ENCODE measurements at regions not wholly inside any gene's neighbourhood (a gene's known extent, or its start where the extent isn't known, plus 50 kb on each side); places are given as distances from the start of the nearest gene placed in this dataset.
A peak's percentile ranks its signal among the peaks of the same experiment; 100 is the strongest.

GRCh38 chr17:79163071-79163470 is 88.4 kb downstream of the ENGASE start:
- H3K9ac ChIP-seq (ENCODE audit: low read depth, low read length), result no peak overlapping the region
- peaks cover 11% of the 10 kb centered on the region; the same call in 1 of the 2 replicates for H4K20me1 ChIP-seq (ENCODE audit: insufficient read depth, low read length)
- peaks cover 4% of the 10 kb centered on the region for H3K27me3 ChIP-seq (ENCODE audit: insufficient read depth, low read length, poor library complexity)
- TF ChIP-seq, protein P1, sequence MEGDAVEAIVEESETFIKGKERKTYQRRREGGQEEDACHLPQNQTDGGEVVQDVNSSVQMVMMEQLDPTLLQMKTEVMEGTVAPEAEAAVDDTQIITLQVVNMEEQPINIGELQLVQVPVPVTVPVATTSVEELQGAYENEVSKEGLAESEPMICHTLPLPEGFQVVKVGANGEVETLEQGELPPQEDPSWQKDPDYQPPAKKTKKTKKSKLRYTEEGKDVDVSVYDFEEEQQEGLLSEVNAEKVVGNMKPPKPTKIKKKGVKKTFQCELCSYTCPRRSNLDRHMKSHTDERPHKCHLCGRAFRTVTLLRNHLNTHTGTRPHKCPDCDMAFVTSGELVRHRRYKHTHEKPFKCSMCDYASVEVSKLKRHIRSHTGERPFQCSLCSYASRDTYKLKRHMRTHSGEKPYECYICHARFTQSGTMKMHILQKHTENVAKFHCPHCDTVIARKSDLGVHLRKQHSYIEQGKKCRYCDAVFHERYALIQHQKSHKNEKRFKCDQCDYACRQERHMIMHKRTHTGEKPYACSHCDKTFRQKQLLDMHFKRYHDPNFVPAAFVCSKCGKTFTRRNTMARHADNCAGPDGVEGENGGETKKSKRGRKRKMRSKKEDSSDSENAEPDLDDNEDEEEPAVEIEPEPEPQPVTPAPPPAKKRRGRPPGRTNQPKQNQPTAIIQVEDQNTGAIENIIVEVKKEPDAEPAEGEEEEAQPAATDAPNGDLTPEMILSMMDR (IDR thresholded peaks at IDR 0.05; ENCODE audit: borderline replicate concordance, extremely low read depth, low read length, poor library complexity, severe bottlenecking), result no peak
- no peak for TF ChIP-seq EZH2 (IDR thresholded peaks at IDR 0.05; ENCODE audit: borderline replicate concordance, low read depth, low read length, severe bottlenecking)
- no peaks in the 10 kb centered on the region for H3K79me2 ChIP-seq (ENCODE audit: insufficient read depth, low read length)
- H3K27ac ChIP-seq (ENCODE audit: low read length), result no peak overlapping the region
- H2AFZ ChIP-seq (ENCODE audit: low read depth, low read length), result no peak overlapping the region
- no peaks in the 10 kb centered on the region for H3K36me3 ChIP-seq (ENCODE audit: insufficient read depth, low read length)
- H3K4me3 ChIP-seq (ENCODE audit: low read depth in 1 of 2, low read length in 2 of 2), result no peak overlapping the region
- no peak for DNase-seq
- no peak for ATAC-seq (ENCODE audit: insufficient read depth, low read depth)
- H3K4me2 ChIP-seq (ENCODE audit: insufficient read depth, low read length), result no peak overlapping the region
- H3K9me3 ChIP-seq (ENCODE audit: insufficient read depth, low read length, severe bottlenecking), result no peaks in the 10 kb centered on the region
- H3K4me1 ChIP-seq (ENCODE audit: insufficient read depth, low read length), result no peaks in the 10 kb centered on the region

GRCh38 chr17:79162012-79162963 is 87.7 kb downstream of the ENGASE start:
- Histone ChIP-seq H3K9ac (ENCODE audit: low read depth, low read length) (no peak overlapping the region), H3K36me3 (ENCODE audit: insufficient read depth, low read length) (no peaks in the 10 kb centered on the region), H3K4me1 (ENCODE audit: insufficient read depth, low read length) (no peaks in the 10 kb centered on the region), H3K27ac (ENCODE audit: low read length) (no peak overlapping the region), H4K20me1 (ENCODE audit: insufficient read depth, low read length) (peaks cover 11% of the 10 kb centered on the region; the same call in 1 of the 2 replicates), H3K79me2 (ENCODE audit: insufficient read depth, low read length) (no peaks in the 10 kb centered on the region), H3K4me3 (ENCODE audit: low read depth in 1 of 2, low read length in 2 of 2) (no peak overlapping the region), H3K4me2 (ENCODE audit: insufficient read depth, low read length) (no peak overlapping the region), H3K9me3 (ENCODE audit: insufficient read depth, low read length, severe bottlenecking) (no peaks in the 10 kb centered on the region), H2AFZ (ENCODE audit: low read depth, low read length) (no peak overlapping the region), H3K27me3 (ENCODE audit: insufficient read depth, low read length, poor library complexity) (peaks cover 4% of the 10 kb centered on the region)
- TF ChIP-seq, protein P1 (IDR thresholded peaks at IDR 0.05; ENCODE audit: borderline replicate concordance, extremely low read depth, low read length, poor library complexity, severe bottlenecking), result no peak
- no peak for TF ChIP-seq EZH2 (IDR thresholded peaks at IDR 0.05; ENCODE audit: borderline replicate concordance, low read depth, low read length, severe bottlenecking)
- DNase-seq, result no peak
- ATAC-seq (ENCODE audit: insufficient read depth, low read depth), result no peak

DNA sequence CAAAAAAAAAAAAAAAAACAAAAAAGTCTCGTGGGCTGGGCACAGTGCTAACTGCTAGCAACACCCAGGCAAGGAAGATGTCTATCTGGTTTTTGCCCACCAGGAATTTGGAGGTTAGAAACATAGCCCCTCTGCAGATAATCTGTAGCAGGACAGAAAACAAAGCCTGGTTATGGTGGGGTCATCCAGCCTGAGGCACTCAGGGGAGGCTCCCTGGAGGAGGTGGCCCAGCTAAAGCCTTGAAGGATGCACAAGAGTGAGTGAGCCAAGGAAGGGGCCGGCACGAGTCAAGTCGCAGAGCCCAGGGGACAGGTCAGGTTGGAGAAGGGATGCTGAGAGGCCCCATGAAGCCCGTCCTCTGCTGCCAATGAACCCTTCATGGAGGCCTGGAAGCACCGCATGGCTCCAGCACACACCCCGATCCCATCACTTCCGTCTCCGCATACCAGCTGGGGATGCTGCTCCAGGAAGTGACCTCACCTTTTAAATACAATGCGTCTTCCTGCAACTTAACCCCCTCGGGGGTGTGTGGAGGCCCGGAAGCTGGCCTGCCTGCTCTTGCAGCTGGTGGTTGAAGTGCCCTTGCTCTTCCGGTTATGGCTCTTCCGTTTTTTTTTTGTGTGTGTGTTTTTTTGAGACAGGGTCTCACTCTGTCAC is 86.5 kb downstream of the ENGASE start:
- peak; percentile 24 for DNase-seq
- peaks cover 4% of the 10 kb centered on the region for H3K27me3 ChIP-seq (ENCODE audit: insufficient read depth, low read length, poor library complexity)
- H2AFZ ChIP-seq (ENCODE audit: low read depth, low read length), result no peak overlapping the region
- TF ChIP-seq EZH2 (IDR thresholded peaks at IDR 0.05; ENCODE audit: borderline replicate concordance, low read depth, low read length, severe bottlenecking), result no peak
- TF ChIP-seq, protein P1 (IDR thresholded peaks at IDR 0.05; ENCODE audit: borderline replicate concordance, extremely low read depth, low read length, poor library complexity, severe bottlenecking), result no peak
- H3K9me3 ChIP-seq (ENCODE audit: insufficient read depth, low read length, severe bottlenecking), result no peaks in the 10 kb centered on the region
- H3K36me3 ChIP-seq (ENCODE audit: insufficient read depth, low read length), result no peaks in the 10 kb centered on the region
- no peak overlapping the region for H3K27ac ChIP-seq (ENCODE audit: low read length)
- H3K4me1 ChIP-seq (ENCODE audit: insufficient read depth, low read length), result no peaks in the 10 kb centered on the region
- H3K79me2 ChIP-seq (ENCODE audit: insufficient read depth, low read length), result no peaks in the 10 kb centered on the region
- no peak overlapping the region for H3K4me3 ChIP-seq (ENCODE audit: low read depth in 1 of 2, low read length in 2 of 2)
- ATAC-seq (ENCODE audit: insufficient read depth, low read depth), result no peak
- H4K20me1 ChIP-seq (ENCODE audit: insufficient read depth, low read length), result peaks cover 10% of the 10 kb centered on the region; the same call in 1 of the 2 replicates
- H3K4me2 ChIP-seq (ENCODE audit: insufficient read depth, low read length), result no peak overlapping the region
- no peak overlapping the region for H3K9ac ChIP-seq (ENCODE audit: low read depth, low read length)

Measured in DND-41 (cell line).